A549 (cell line): ENCODE measurements at regions not wholly inside any gene's neighbourhood (a gene's known extent, or its start where the extent isn't known, plus 50 kb on each side); places are given as distances from the start of the nearest gene placed in this dataset.

ENCODE experiments used
- ATAC-seq, 2 experiments: fragments of 200-7000 bp in 1 of 2; fragments of >200 bp in 1 of 2; cut with Nextera tagmentation in 1 of 2; cut with Tn5 transposase in 1 of 2; 3 replicates each; pipeline versions ENCODE4 v1.8.0 to v1.9.1; 2018 to 2020; ENCODE audit warnings: mild to moderate bottlenecking in 1 of 2, moderate library complexity in 1 of 2
- CTCF ChIA-PET: fragments of 300-600 bp; sonication (Branson Sonifier 250); formaldehyde crosslinking; extraction: SDS; loops from one replicate; lab custom pipeline; 2021; ENCODE audit warnings: antibody characterized with exemption, inconsistent platforms; lab: Yijun Ruan, JAX
- POLR2A ChIA-PET: fragments of 350-600 bp; formaldehyde crosslinking; extraction: SDS; loops from one replicate; lab custom pipeline; 2021; ENCODE audit warnings: antibody characterized with exemption, inconsistent platforms; lab: Yijun Ruan, JAX
- DNase-seq, 2 experiments: peaks; one replicate each; pipeline versions ENCODE4 v3.0.0 to v3.0.0-alpha.2; 2011 to 2016; ENCODE audit warnings: low read depth in 1 of 2, low spot score in 1 of 2
- FAIRE-seq: peaks from 2 replicates; lab custom pipeline; 2011; peaks lifted over from hg19 to GRCh38; lab: Jason Lieb, UNC
- H3K27ac ChIP-seq, 2 experiments: fragments of >200 bp; sonication (Bioruptor Twin); formaldehyde crosslinking; 3 replicates each; pipeline ENCODE4 v1.5.1; 2016 to 2017
- H3K4me1 ChIP-seq: fragments of >200 bp; sonication (Bioruptor Twin); formaldehyde crosslinking; 3 replicates; pipeline ENCODE4 v1.6.1; 2016
- H3K4me2 ChIP-seq: fragments of >200 bp; sonication (Bioruptor Twin); formaldehyde crosslinking; 3 replicates; pipeline ENCODE4 v1.6.1; 2016
- H3K4me3 ChIP-seq: fragments of >200 bp; sonication (Bioruptor Twin); formaldehyde crosslinking; 3 replicates; pipeline ENCODE4 v1.5.1; 2016
- H3K9me3 ChIP-seq: fragments of >200 bp; sonication (Bioruptor Twin); formaldehyde crosslinking; 3 replicates; pipeline ENCODE4 v1.6.1; 2016
- BCL3 ChIP-seq: fragments of >200 bp; sonication (Bioruptor Twin); formaldehyde crosslinking; IDR thresholded peaks from 3 replicates; pipeline ENCODE4 v1.6.1; 2016
- CEBPB ChIP-seq, 2 experiments: fragments of >200 bp in 1 of 2; sonication (Bioruptor Twin) in 1 of 2; formaldehyde crosslinking in 1 of 2; IDR thresholded peaks; 2 replicates each; pipeline ENCODE4 v1.6.1; 2012 to 2016
- CHD2 ChIP-seq: fragments of 150-350 bp; IDR thresholded peaks from 2 replicates; pipeline ENCODE4 v1.6.1; 2014; ENCODE audit warnings: low read length; ENCODE audit not compliant: partially characterized antibody
- EHMT2 ChIP-seq: fragments of 200-600 bp; sonication (generic); IDR thresholded peaks from 2 replicates; pipeline ENCODE4 v1.6.1; 2016; ENCODE audit warnings: antibody characterized with exemption, low read depth, mild to moderate bottlenecking, moderate library complexity
- ESRRA ChIP-seq: fragments of 150-350 bp; IDR thresholded peaks from 2 replicates; pipeline ENCODE4 v1.6.1; 2014; ENCODE audit warnings: mild to moderate bottlenecking, low read length, borderline replicate concordance
- FOXS1 ChIP-seq: fragments of 250-450 bp; sonication (Bioruptor Pico); IDR thresholded peaks from 2 replicates; pipeline ENCODE4 v1.5.0; 2020; ENCODE audit warnings: mild to moderate bottlenecking, moderate library complexity
- HDAC2 ChIP-seq: fragments of 200-600 bp; sonication (generic); IDR thresholded peaks from 2 replicates; pipeline ENCODE4 v1.6.1; 2016
- HOXA7 ChIP-seq: fragments of 250-450 bp; sonication (Bioruptor Pico); IDR thresholded peaks from 2 replicates; pipeline ENCODE4 v1.5.0; 2020; ENCODE audit warnings: mild to moderate bottlenecking, moderate library complexity
- HOXB5 ChIP-seq: fragments of 250-450 bp; sonication (Bioruptor Pico); IDR thresholded peaks from 2 replicates; pipeline ENCODE4 v1.5.0; 2020; ENCODE audit warnings: mild to moderate bottlenecking, moderate library complexity
- KDM5A ChIP-seq: fragments of 200-600 bp; sonication (generic); IDR thresholded peaks from 2 replicates; pipeline ENCODE4 v1.6.1; 2016; ENCODE audit warnings: antibody characterized with exemption, mild to moderate bottlenecking
- MAFK ChIP-seq: fragments of 450-650 bp; IDR thresholded peaks from 2 replicates; pipeline ENCODE4 v1.6.1; 2014; ENCODE audit not compliant: partially characterized antibody
- MYC ChIP-seq: IDR thresholded peaks from 2 replicates; pipeline ENCODE4 v1.6.1; 2012; ENCODE audit warnings: mild to moderate bottlenecking, inconsistent platforms, low read length, improper control_type of control experiment, borderline replicate concordance
- NFE2L2 ChIP-seq: fragments of 150-350 bp; conservative IDR thresholded peaks from 2 replicates; pipeline ENCODE4 v1.6.1; 2014; ENCODE audit warnings: low read length
- NPAS2 ChIP-seq: fragments of 250-450 bp; sonication (Bioruptor Pico); IDR thresholded peaks from 2 replicates; pipeline ENCODE4 v1.8.0; 2022; ENCODE audit warnings: mild to moderate bottlenecking, moderate library complexity, borderline replicate concordance
- RAD21 ChIP-seq, 2 experiments: fragments of >200 bp in 1 of 2; sonication (Bioruptor Twin) in 1 of 2; formaldehyde crosslinking in 1 of 2; IDR thresholded peaks in 1 of 2; conservative IDR thresholded peaks in 1 of 2; 2 replicates in 1 of 2; 3 replicates in 1 of 2; pipeline ENCODE4 v1.6.1; 2012 to 2018; ENCODE audit warnings: inconsistent platforms in 1 of 2
- SREBF2 ChIP-seq: fragments of 450-650 bp; IDR thresholded peaks from 2 replicates; pipeline ENCODE4 v1.6.1; 2014; ENCODE audit warnings: mild to moderate bottlenecking, moderate library complexity
- TP53 ChIP-seq: fragments of 250-450 bp; sonication (Bioruptor Pico); IDR thresholded peaks from 2 replicates; pipeline ENCODE4 v1.5.0; 2021; ENCODE audit warnings: mild to moderate bottlenecking, moderate library complexity
- WGBS: methylation state at CpG from one replicate; pipeline ENCODE4 v1.1.6; 2017; ENCODE audit errors: missing lambda C conversion rate; 5-methylcytosine and 5-hydroxymethylcytosine counted together
- TF ChIP-seq, protein P1 (sequence below): fragments of >200 bp; sonication (Bioruptor Twin); formaldehyde crosslinking; IDR thresholded peaks from 3 replicates; pipeline ENCODE4 v1.5.1; 2016
- TF ChIP-seq, protein P2 (sequence below): fragments of 200-600 bp; sonication (generic); IDR thresholded peaks from 2 replicates; pipeline ENCODE4 v1.6.1; 2016; ENCODE audit warnings: antibody characterized with exemption, mild to moderate bottlenecking, moderate library complexity
- TF ChIP-seq, protein P3 (sequence below): fragments of 150-350 bp; IDR thresholded peaks from 2 replicates; pipeline ENCODE4 v1.6.1; 2014; ENCODE audit warnings: low read depth, mild to moderate bottlenecking, low read length
- TF ChIP-seq, protein P4 (sequence below): fragments of 450-650 bp; IDR thresholded peaks from 2 replicates; pipeline ENCODE4 v1.6.1; 2014; ENCODE audit warnings: antibody characterized with exemption
- TF ChIP-seq, protein P5 (sequence below): IDR thresholded peaks from 2 replicates; pipeline ENCODE4 v1.6.1; 2012

DNA sequence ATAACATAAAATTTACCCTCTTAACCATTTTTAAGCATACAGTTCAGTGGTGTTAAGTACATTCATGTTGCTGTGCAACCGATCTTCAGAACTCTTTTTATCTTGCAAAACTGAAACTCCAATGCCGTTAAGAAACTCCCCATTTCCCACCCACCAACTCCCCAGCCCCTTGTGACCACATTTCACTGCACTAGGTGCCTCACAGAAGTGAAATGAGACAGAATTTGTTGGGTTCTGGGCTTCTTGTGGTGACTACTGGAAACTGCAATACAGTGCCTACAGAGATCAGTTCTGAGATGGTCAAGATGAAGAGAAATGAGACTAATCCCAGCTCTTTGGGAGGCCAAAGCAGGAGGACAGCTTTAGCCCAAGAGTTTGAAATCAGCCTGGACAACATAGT, 202.1 kb upstream of the SLC30A5 start:
- ChIA-PET CTCF (no interaction called here), POLR2A (no interaction called here)
- Histone ChIP-seq H3K9me3 (no peaks in the 10 kb centered on the region), H3K4me3 (no peak overlapping the region), H3K27ac (no peak overlapping the region), H3K4me1 (no peaks in the 10 kb centered on the region), H3K4me2 (no peak overlapping the region)
- ATAC-seq: peak; percentile 45 to 50; a peak in 1 of 6 replicates
- no peak for FAIRE-seq
- WGBS: 45% methylated on average over 2 of the region's 2 CpGs
- no peak for TF ChIP-seq RAD21 (conservative IDR thresholded peaks at IDR 0.05 in 1 of 2, IDR thresholded peaks at IDR 0.05 in 1 of 2)
- TF ChIP-seq NFE2L2: no peak
- no peak for TF ChIP-seq MAFK
- DNase-seq: no peak

DNA sequence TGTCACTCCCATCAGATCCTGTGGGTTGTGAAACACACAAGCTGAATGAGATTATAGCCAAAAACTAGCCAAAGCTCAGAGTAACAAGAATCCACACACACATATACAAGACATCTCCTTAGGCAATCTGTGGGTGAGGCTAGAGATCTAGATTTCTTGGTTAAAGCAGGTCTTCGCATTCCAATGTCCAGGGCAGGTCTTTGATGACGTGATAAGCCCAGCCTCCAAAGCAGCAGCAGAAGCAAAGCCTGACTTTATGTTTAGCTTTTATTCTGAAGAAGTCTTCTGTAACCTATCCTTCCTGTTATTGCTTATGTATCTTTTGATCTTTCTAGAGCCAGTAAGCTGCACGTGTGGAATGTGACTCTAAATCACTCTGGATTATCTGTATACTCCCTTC, 199.1 kb upstream of the SLC30A5 start:
- POLR2A ChIA-PET: no interaction called here
- CTCF ChIA-PET: no interaction called here

More for the DNA sequence above, 199.1 kb upstream of the SLC30A5 start:
- Histone ChIP-seq H3K4me2 (no peak overlapping the region), H3K4me3 (no peak overlapping the region), H3K27ac (no peak overlapping the region), H3K9me3 (no peaks in the 10 kb centered on the region), H3K4me1 (peaks cover 5% of the 10 kb centered on the region; the same call in 1 of the 3 replicates)
- WGBS: 38% methylated on average over 3 of the region's 3 CpGs
- no peak for FAIRE-seq
- TF ChIP-seq HOXA7: no peak
- no peak for TF ChIP-seq EHMT2
- no peak for TF ChIP-seq CHD2
- no peak for TF ChIP-seq NPAS2
- TF ChIP-seq FOXS1 (CRISPR knock-in tag): no peak
- TF ChIP-seq, protein P1, sequence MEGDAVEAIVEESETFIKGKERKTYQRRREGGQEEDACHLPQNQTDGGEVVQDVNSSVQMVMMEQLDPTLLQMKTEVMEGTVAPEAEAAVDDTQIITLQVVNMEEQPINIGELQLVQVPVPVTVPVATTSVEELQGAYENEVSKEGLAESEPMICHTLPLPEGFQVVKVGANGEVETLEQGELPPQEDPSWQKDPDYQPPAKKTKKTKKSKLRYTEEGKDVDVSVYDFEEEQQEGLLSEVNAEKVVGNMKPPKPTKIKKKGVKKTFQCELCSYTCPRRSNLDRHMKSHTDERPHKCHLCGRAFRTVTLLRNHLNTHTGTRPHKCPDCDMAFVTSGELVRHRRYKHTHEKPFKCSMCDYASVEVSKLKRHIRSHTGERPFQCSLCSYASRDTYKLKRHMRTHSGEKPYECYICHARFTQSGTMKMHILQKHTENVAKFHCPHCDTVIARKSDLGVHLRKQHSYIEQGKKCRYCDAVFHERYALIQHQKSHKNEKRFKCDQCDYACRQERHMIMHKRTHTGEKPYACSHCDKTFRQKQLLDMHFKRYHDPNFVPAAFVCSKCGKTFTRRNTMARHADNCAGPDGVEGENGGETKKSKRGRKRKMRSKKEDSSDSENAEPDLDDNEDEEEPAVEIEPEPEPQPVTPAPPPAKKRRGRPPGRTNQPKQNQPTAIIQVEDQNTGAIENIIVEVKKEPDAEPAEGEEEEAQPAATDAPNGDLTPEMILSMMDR: no peak
- no peak for TF ChIP-seq SREBF2
- TF ChIP-seq HDAC2: no peak
- TF ChIP-seq, protein P2, sequence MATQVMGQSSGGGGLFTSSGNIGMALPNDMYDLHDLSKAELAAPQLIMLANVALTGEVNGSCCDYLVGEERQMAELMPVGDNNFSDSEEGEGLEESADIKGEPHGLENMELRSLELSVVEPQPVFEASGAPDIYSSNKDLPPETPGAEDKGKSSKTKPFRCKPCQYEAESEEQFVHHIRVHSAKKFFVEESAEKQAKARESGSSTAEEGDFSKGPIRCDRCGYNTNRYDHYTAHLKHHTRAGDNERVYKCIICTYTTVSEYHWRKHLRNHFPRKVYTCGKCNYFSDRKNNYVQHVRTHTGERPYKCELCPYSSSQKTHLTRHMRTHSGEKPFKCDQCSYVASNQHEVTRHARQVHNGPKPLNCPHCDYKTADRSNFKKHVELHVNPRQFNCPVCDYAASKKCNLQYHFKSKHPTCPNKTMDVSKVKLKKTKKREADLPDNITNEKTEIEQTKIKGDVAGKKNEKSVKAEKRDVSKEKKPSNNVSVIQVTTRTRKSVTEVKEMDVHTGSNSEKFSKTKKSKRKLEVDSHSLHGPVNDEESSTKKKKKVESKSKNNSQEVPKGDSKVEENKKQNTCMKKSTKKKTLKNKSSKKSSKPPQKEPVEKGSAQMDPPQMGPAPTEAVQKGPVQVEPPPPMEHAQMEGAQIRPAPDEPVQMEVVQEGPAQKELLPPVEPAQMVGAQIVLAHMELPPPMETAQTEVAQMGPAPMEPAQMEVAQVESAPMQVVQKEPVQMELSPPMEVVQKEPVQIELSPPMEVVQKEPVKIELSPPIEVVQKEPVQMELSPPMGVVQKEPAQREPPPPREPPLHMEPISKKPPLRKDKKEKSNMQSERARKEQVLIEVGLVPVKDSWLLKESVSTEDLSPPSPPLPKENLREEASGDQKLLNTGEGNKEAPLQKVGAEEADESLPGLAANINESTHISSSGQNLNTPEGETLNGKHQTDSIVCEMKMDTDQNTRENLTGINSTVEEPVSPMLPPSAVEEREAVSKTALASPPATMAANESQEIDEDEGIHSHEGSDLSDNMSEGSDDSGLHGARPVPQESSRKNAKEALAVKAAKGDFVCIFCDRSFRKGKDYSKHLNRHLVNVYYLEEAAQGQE: no peak
- TF ChIP-seq, protein P3, sequence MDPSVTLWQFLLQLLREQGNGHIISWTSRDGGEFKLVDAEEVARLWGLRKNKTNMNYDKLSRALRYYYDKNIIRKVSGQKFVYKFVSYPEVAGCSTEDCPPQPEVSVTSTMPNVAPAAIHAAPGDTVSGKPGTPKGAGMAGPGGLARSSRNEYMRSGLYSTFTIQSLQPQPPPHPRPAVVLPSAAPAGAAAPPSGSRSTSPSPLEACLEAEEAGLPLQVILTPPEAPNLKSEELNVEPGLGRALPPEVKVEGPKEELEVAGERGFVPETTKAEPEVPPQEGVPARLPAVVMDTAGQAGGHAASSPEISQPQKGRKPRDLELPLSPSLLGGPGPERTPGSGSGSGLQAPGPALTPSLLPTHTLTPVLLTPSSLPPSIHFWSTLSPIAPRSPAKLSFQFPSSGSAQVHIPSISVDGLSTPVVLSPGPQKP: no peak
- TF ChIP-seq, protein P4, sequence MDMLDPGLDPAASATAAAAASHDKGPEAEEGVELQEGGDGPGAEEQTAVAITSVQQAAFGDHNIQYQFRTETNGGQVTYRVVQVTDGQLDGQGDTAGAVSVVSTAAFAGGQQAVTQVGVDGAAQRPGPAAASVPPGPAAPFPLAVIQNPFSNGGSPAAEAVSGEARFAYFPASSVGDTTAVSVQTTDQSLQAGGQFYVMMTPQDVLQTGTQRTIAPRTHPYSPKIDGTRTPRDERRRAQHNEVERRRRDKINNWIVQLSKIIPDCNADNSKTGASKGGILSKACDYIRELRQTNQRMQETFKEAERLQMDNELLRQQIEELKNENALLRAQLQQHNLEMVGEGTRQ: no peak
- TF ChIP-seq, protein P5, sequence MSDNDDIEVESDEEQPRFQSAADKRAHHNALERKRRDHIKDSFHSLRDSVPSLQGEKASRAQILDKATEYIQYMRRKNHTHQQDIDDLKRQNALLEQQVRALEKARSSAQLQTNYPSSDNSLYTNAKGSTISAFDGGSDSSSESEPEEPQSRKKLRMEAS: no peak
- TF ChIP-seq KDM5A: no peak
- no peak for TF ChIP-seq ESRRA
- TF ChIP-seq BCL3: no peak
- no peak for TF ChIP-seq MAFK
- no peak for TF ChIP-seq CEBPB (IDR thresholded peaks at IDR 0.05)
- no peak for TF ChIP-seq HOXB5 (CRISPR knock-in tag)
- no peak for TF ChIP-seq MYC
- TF ChIP-seq TP53 (CRISPR knock-in tag): no peak
- no peak for ATAC-seq
- DNase-seq: no peak
